ENCODE measurements at regions not wholly inside any gene's neighbourhood (a gene's known extent, or its start where the extent isn't known, plus 50 kb on each side); places are given as distances from the start of the nearest gene placed in this dataset.

DNA sequence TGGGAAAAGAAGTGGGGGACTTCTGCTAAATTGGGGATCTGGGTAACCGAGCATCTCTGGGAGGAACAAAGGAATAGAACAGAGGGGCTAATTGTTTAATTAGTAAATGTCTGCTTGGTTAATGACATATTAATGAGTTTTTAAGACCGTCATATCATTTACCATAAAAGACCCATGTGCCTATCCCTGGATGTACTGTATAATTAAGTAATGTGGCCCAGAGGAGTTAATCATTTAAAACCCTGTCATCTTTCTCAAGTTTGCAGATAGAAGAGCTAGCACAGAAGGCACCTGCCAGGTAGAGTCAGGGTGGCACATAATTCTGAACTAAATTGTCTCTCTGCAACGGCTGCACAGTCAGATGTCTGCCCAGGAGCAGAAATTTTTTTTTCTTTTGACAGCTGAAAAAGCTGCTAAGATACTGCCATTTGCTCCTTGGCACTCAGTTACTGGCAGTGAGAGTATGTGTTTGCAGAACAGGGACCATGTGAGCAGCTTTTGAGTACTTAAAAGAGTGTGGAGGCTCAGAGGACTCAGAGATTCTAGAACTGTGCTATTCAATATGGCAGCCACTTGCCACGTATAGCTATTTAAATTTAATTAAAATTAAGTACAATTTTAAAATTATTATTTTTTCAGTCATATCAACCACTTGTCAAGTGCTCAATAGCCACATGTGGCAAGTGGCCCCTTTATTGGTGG, 202.7 kb upstream of the SLC35B3 start:
- TF ChIP-seq, protein P1, sequence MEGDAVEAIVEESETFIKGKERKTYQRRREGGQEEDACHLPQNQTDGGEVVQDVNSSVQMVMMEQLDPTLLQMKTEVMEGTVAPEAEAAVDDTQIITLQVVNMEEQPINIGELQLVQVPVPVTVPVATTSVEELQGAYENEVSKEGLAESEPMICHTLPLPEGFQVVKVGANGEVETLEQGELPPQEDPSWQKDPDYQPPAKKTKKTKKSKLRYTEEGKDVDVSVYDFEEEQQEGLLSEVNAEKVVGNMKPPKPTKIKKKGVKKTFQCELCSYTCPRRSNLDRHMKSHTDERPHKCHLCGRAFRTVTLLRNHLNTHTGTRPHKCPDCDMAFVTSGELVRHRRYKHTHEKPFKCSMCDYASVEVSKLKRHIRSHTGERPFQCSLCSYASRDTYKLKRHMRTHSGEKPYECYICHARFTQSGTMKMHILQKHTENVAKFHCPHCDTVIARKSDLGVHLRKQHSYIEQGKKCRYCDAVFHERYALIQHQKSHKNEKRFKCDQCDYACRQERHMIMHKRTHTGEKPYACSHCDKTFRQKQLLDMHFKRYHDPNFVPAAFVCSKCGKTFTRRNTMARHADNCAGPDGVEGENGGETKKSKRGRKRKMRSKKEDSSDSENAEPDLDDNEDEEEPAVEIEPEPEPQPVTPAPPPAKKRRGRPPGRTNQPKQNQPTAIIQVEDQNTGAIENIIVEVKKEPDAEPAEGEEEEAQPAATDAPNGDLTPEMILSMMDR (IDR thresholded peaks at IDR 0.05; ENCODE audit: borderline replicate concordance): no peak
- Histone ChIP-seq H3K27me3 (ENCODE audit: low read depth) (no peaks in the 10 kb centered on the region), H3K36me3 (no peaks in the 10 kb centered on the region), H3K27ac (replicated peaks) (no peak overlapping the region), H3K4me3 (no peak overlapping the region), H3K4me1 (no peaks in the 10 kb centered on the region), H3K9me3 (replicated peaks) (no peaks in the 10 kb centered on the region)
- DNase-seq: no peak
- intact Hi-C loops (cut with micrococcal nuclease): no loop called here

DNA sequence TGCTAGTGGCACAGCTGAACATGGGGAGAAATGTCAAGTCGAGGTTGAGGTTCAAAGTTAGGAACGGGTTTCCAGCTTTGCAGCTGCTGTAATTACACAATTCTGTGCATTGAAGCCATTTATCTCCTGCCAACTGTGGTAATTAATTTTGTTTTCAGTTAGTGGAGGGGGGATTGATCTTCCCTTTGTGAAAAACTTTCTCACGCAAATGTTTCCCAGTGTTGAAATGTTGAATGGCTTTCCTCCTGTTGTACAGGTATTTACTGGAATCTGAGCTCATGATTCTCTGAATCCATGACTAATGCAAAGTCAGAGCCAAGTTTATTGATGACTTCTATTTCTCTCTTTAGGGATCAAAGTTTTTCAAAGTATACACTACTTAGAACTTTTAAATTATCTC, 198.4 kb upstream of the SLC35B3 start:
- TF ChIP-seq, protein P1 (IDR thresholded peaks at IDR 0.05; ENCODE audit: borderline replicate concordance): no peak
- no peaks in the 10 kb centered on the region for H3K9me3 ChIP-seq (replicated peaks)
- DNase-seq: no peak

DNA sequence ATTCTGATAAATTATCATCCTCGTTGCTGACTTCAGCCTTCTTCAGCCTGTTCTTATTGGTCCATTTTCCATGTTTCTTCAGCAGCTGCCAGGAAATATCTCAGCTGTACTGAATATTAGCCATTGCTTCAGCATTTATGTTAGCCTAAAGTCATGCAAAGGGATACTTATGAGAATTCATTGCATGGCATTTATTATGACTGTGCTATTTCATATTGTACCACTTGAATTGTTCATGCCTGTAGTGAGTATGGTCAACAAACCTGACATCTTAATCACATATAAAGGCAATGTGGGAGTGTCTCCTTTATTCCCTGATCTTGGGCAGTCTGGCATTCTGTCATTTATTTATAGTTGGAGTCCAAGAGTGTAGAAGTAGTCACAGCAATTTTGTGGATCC, 193.4 kb upstream of the SLC35B3 start:
- no peaks in the 10 kb centered on the region for H3K27me3 ChIP-seq (ENCODE audit: low read depth)
- intact Hi-C loops (cut with micrococcal nuclease): no loop called here
- no peaks in the 10 kb centered on the region for H3K4me1 ChIP-seq
- TF ChIP-seq, protein P1 (IDR thresholded peaks at IDR 0.05; ENCODE audit: borderline replicate concordance): no peak
- no peak for DNase-seq
- no peak overlapping the region for H3K4me3 ChIP-seq
- H3K27ac ChIP-seq (replicated peaks): no peak overlapping the region
- H3K9me3 ChIP-seq (replicated peaks): no peaks in the 10 kb centered on the region
- no peaks in the 10 kb centered on the region for H3K36me3 ChIP-seq

More for the DNA sequence above, 198.4 kb upstream of the SLC35B3 start:
- intact Hi-C loops (cut with micrococcal nuclease): no loop called here
- Histone ChIP-seq H3K36me3 (no peaks in the 10 kb centered on the region), H3K4me1 (no peaks in the 10 kb centered on the region), H3K4me3 (no peak overlapping the region), H3K27me3 (ENCODE audit: low read depth) (no peaks in the 10 kb centered on the region), H3K27ac (replicated peaks) (no peak overlapping the region)

DNA sequence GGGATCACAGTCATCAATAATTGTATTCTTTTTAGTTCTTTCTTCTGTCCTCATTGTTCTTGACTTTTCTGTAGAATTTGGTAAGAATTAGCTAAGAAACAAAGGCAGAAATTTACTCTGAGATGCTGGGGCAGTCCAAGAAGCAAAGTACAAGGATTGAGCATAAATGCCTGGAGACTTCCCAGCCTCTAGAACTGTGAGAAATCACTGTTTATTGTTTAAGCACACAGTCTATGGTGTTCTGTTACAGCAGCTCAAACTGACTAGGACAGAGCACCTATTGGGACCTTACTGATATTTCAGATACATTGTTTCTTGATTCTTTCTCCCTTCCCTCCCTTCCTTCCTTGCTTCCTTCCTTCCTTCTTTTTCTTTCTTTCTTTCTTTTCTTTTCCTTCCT, 192.7 kb upstream of the SLC35B3 start:
- TF ChIP-seq, protein P1 (IDR thresholded peaks at IDR 0.05; ENCODE audit: borderline replicate concordance): no peak
- H3K4me3 ChIP-seq: no peak overlapping the region
- DNase-seq: no peak
- intact Hi-C loops (cut with micrococcal nuclease): no loop called here
- H3K36me3 ChIP-seq: no peaks in the 10 kb centered on the region
- no peaks in the 10 kb centered on the region for H3K9me3 ChIP-seq (replicated peaks)
- no peak overlapping the region for H3K27ac ChIP-seq (replicated peaks)
- no peaks in the 10 kb centered on the region for H3K27me3 ChIP-seq (ENCODE audit: low read depth)
- no peaks in the 10 kb centered on the region for H3K4me1 ChIP-seq

DNA sequence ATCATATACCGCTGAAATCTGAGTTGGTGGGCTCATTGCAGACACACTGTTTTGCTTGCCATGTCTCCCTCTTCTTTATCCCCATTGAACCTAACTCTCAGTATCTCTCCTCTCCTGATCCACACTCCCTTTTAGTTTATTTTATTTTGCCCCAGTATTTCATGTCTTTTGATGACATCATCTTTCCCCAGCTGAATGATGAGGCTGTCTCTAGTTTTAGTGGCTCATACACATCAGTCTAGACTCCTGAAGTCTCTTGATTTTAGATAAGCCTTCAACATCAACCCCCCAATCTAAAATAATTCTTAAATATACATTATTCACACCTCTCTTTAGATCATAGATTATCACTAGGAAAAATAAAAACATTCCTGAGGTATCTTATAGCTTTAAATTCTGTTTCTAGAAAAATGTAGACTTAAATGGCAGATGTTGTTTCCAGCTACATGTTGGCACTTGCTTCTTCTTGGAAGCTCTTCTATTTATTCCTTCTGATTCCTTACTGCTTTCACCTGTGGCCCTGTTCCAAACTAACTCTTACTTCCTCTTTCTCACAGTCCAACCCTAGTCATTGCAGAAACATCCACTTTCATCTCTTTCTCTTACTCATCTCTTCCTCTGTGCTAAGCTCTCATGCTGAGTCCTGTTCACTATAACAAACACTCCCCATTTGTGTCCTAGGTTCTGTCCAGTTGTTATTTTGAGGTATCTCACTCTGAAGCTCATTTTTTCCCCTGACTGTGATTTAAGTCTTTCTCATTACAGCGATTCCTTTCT, 191.9 kb upstream of the SLC35B3 start:
- no peak for DNase-seq
- intact Hi-C loops (cut with micrococcal nuclease): no loop called here
- H3K4me3 ChIP-seq: no peak overlapping the region
- no peaks in the 10 kb centered on the region for H3K4me1 ChIP-seq
- H3K27me3 ChIP-seq (ENCODE audit: low read depth): no peaks in the 10 kb centered on the region
- TF ChIP-seq, protein P1 (IDR thresholded peaks at IDR 0.05; ENCODE audit: borderline replicate concordance): no peak
- H3K9me3 ChIP-seq (replicated peaks): no peaks in the 10 kb centered on the region
- no peaks in the 10 kb centered on the region for H3K36me3 ChIP-seq
- no peak overlapping the region for H3K27ac ChIP-seq (replicated peaks)

Measured in left ventricle myocardium inferior (tissue), 1 donor.